Activated naive CD4-positive, alpha-beta T cell treated with anti-CD3 and anti-CD28 coated beads, Interleukin-2, amount 50 U/mL, for 24 hours (primary cell): ENCODE measurements at regions not wholly inside any gene's neighbourhood (a gene's known extent, or its start where the extent isn't known, plus 50 kb on each side); places are given as distances from the start of the nearest gene placed in this dataset.

Experiments
- H3K27ac Mint-ChIP-seq: one replicate; pipeline ENCODE4 v1.8.0; 2021; ENCODE audit warnings: mild to moderate bottlenecking, mixed read lengths
- H3K27me3 Mint-ChIP-seq: one replicate; pipeline ENCODE4 v1.8.0; 2021; ENCODE audit warnings: mixed read lengths
- H3K36me3 Mint-ChIP-seq: one replicate; pipeline ENCODE4 v1.8.0; 2021; ENCODE audit warnings: mixed read lengths
- H3K4me1 Mint-ChIP-seq: one replicate; pipeline ENCODE4 v1.8.0; 2021; ENCODE audit warnings: mixed read lengths
- H3K4me3 Mint-ChIP-seq: one replicate; pipeline ENCODE4 v1.8.0; 2021; ENCODE audit warnings: mild to moderate bottlenecking, mixed read lengths
- H3K9me3 Mint-ChIP-seq: one replicate; pipeline ENCODE4 v1.8.0; 2021; ENCODE audit warnings: mixed read lengths

- no peak overlapping the region for H3K4me3 Mint-ChIP-seq
- no peaks in the 10 kb centered on the region for H3K36me3 Mint-ChIP-seq
- H3K9me3 Mint-ChIP-seq = no peaks in the 10 kb centered on the region
- H3K4me1 Mint-ChIP-seq = no peaks in the 10 kb centered on the region
- H3K27me3 Mint-ChIP-seq = peaks cover 4% of the 10 kb centered on the region
- no peak overlapping the region for H3K27ac Mint-ChIP-seq
Measured at GRCh38 chr12:131367983-131368667, 342.8 kb upstream of the SFSWAP start.

GRCh38 chr12:131368668-131369071, 342.2 kb upstream of the SFSWAP start:
- no peaks in the 10 kb centered on the region for H3K4me1 Mint-ChIP-seq
- H3K4me3 Mint-ChIP-seq = no peak overlapping the region
- no peaks in the 10 kb centered on the region for H3K9me3 Mint-ChIP-seq
- H3K36me3 Mint-ChIP-seq = no peaks in the 10 kb centered on the region
- H3K27ac Mint-ChIP-seq = no peak overlapping the region
- peaks cover 4% of the 10 kb centered on the region for H3K27me3 Mint-ChIP-seq

- Mint-ChIP-seq H3K4me3 (no peak overlapping the region), H3K27me3 (peaks cover 4% of the 10 kb centered on the region), H3K4me1 (no peaks in the 10 kb centered on the region), H3K9me3 (no peaks in the 10 kb centered on the region), H3K36me3 (no peaks in the 10 kb centered on the region), H3K27ac (no peak overlapping the region)
Measured at GRCh38 chr12:131369094-131369845, 341.6 kb upstream of the SFSWAP start.

GRCh38 chr12:131370321-131370720, 340.6 kb upstream of the SFSWAP start:
- H3K27ac Mint-ChIP-seq = no peak overlapping the region
- H3K27me3 Mint-ChIP-seq = peaks cover 1% of the 10 kb centered on the region
- no peaks in the 10 kb centered on the region for H3K4me1 Mint-ChIP-seq
- H3K36me3 Mint-ChIP-seq = no peaks in the 10 kb centered on the region
- H3K4me3 Mint-ChIP-seq = no peak overlapping the region
- no peaks in the 10 kb centered on the region for H3K9me3 Mint-ChIP-seq

GRCh38 chr12:131370791-131371347, 340.0 kb upstream of the SFSWAP start:
- Mint-ChIP-seq H3K4me1 (no peaks in the 10 kb centered on the region), H3K27ac (no peak overlapping the region)

GRCh38 chr12:131371401-131372170, 339.3 kb upstream of the SFSWAP start:
- Mint-ChIP-seq H3K27me3 (no peaks in the 10 kb centered on the region), H3K9me3 (no peaks in the 10 kb centered on the region), H3K4me3 (no peak overlapping the region), H3K4me1 (no peaks in the 10 kb centered on the region), H3K27ac (no peak overlapping the region), H3K36me3 (no peaks in the 10 kb centered on the region)

More at GRCh38 chr12:131370791-131371347, 340.0 kb upstream of the SFSWAP start:
- H3K4me3 Mint-ChIP-seq = no peak overlapping the region
- no peaks in the 10 kb centered on the region for H3K9me3 Mint-ChIP-seq
- H3K36me3 Mint-ChIP-seq = no peaks in the 10 kb centered on the region
- no peaks in the 10 kb centered on the region for H3K27me3 Mint-ChIP-seq

GRCh38 chr12:131372171-131372475, 338.8 kb upstream of the SFSWAP start:
- H3K36me3 Mint-ChIP-seq = no peaks in the 10 kb centered on the region

GRCh38 chr12:131372706-131373195, 338.1 kb upstream of the SFSWAP start:
- H3K36me3 Mint-ChIP-seq = no peaks in the 10 kb centered on the region
- no peak overlapping the region for H3K4me3 Mint-ChIP-seq
- H3K9me3 Mint-ChIP-seq = no peaks in the 10 kb centered on the region
- H3K27me3 Mint-ChIP-seq = no peaks in the 10 kb centered on the region
- no peaks in the 10 kb centered on the region for H3K4me1 Mint-ChIP-seq
- no peak overlapping the region for H3K27ac Mint-ChIP-seq

More at GRCh38 chr12:131372171-131372475, 338.8 kb upstream of the SFSWAP start:
- no peak overlapping the region for H3K27ac Mint-ChIP-seq
- H3K4me1 Mint-ChIP-seq = no peaks in the 10 kb centered on the region
- H3K4me3 Mint-ChIP-seq = no peak overlapping the region
- no peaks in the 10 kb centered on the region for H3K27me3 Mint-ChIP-seq
- H3K9me3 Mint-ChIP-seq = no peaks in the 10 kb centered on the region

- Mint-ChIP-seq H3K4me1 (no peaks in the 10 kb centered on the region), H3K27ac (no peak overlapping the region), H3K27me3 (peaks cover 3% of the 10 kb centered on the region), H3K36me3 (no peaks in the 10 kb centered on the region), H3K9me3 (no peaks in the 10 kb centered on the region), H3K4me3 (no peak overlapping the region)
Measured at GRCh38 chr12:131375261-131375971, 335.5 kb upstream of the SFSWAP start.

GRCh38 chr12:131375972-131376345, 334.9 kb upstream of the SFSWAP start:
- H3K9me3 Mint-ChIP-seq = no peaks in the 10 kb centered on the region
- no peak overlapping the region for H3K4me3 Mint-ChIP-seq
- peaks cover 3% of the 10 kb centered on the region for H3K27me3 Mint-ChIP-seq
- no peak overlapping the region for H3K27ac Mint-ChIP-seq
- no peaks in the 10 kb centered on the region for H3K36me3 Mint-ChIP-seq
- H3K4me1 Mint-ChIP-seq = no peaks in the 10 kb centered on the region

- Mint-ChIP-seq H3K27me3 (peaks cover 3% of the 10 kb centered on the region), H3K27ac (no peak overlapping the region), H3K4me1 (no peaks in the 10 kb centered on the region)
Measured at GRCh38 chr12:131378176-131378842, 332.6 kb upstream of the SFSWAP start.

GRCh38 chr12:131378861-131379665, 331.8 kb upstream of the SFSWAP start:
- no peaks in the 10 kb centered on the region for H3K36me3 Mint-ChIP-seq
- H3K27me3 Mint-ChIP-seq = peaks cover 3% of the 10 kb centered on the region
- H3K9me3 Mint-ChIP-seq = no peaks in the 10 kb centered on the region
- no peak overlapping the region for H3K27ac Mint-ChIP-seq
- no peak overlapping the region for H3K4me3 Mint-ChIP-seq
- no peaks in the 10 kb centered on the region for H3K4me1 Mint-ChIP-seq

More at GRCh38 chr12:131378176-131378842, 332.6 kb upstream of the SFSWAP start:
- Mint-ChIP-seq H3K9me3 (no peaks in the 10 kb centered on the region), H3K36me3 (no peaks in the 10 kb centered on the region), H3K4me3 (no peak overlapping the region)

GRCh38 chr12:131379738-131380137, 331.2 kb upstream of the SFSWAP start:
- Mint-ChIP-seq H3K4me1 (no peaks in the 10 kb centered on the region), H3K27ac (no peak overlapping the region), H3K36me3 (no peaks in the 10 kb centered on the region), H3K27me3 (peaks cover 3% of the 10 kb centered on the region), H3K4me3 (no peak overlapping the region), H3K9me3 (no peaks in the 10 kb centered on the region)
